ENCODE measurements at regions not wholly inside any gene's neighbourhood (a gene's known extent, or its start where the extent isn't known, plus 50 kb on each side); places are given as distances from the start of the nearest gene placed in this dataset.

DNA sequence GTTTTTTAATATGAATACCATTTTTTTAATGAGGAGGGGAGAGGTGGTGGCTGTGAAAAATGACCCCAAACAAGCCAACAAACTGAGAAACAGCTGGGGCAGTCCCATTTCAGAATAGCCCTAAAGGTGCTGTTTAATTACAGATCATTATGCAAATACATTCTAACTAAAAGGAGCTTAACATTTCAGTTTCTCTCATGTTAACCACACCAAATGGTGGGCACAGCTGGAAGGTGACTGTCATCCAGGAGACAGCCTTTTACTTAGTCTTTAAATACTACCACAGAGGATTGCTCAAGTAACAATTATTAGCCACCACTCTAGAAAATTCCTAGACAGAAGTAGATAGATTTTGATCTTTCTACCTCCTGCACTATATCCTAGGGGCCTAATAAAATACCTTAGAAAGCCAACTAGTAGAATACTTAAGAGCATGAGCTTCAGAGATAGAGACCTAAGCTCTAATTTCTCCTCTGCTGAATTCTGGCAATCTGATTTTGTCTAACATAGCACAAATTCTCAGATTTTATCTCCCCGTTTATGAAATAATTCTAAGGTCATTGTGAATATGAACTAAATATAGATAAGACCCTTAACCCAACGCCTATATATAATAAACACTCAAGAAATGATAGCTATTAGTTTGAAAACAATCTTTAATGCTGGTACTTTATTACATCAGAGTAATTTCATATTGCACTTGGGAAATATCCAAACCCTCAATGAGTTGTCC, 615.1 kb upstream of the NRSN1 start:
- ChIA-PET CTCF (no interaction called here), POLR2A (no interaction called here)
- intact Hi-C loops (cut with micrococcal nuclease) = no loop called here

More for the DNA sequence above, 615.1 kb upstream of the NRSN1 start:
- no peak overlapping the region for H3K4me2 ChIP-seq (ENCODE audit: low read length)
- H3K36me3 ChIP-seq (ENCODE audit: control insufficient read depth in 1 of 2, insufficient read depth in 2 of 2, low read length in 2 of 2) = no peaks in the 10 kb centered on the region
- no peak for DNase-seq (ENCODE audit: low read depth, low spot score)
- H3K4me1 ChIP-seq (ENCODE audit: control insufficient read depth in 1 of 2, insufficient read depth in 2 of 2, low read length in 2 of 2) = no peaks in the 10 kb centered on the region
- ATAC-seq = no peak
- H2AFZ ChIP-seq (ENCODE audit: low read depth, low read length, poor library complexity, severe bottlenecking) = no peak overlapping the region
- no peaks in the 10 kb centered on the region for H3K9me2 ChIP-seq (ENCODE audit: insufficient read depth)
- TF ChIP-seq POLR2AphosphoS5 (IDR thresholded peaks at IDR 0.05; ENCODE audit: low read depth, low read length) (no peak), SRF (IDR thresholded peaks at IDR 0.05; ENCODE audit: low read depth) (no peak), FOSL1 (IDR thresholded peaks at IDR 0.05; ENCODE audit: low read depth) (no peak), TCF7L2 (IDR thresholded peaks at IDR 0.05; ENCODE audit: borderline replicate concordance, extremely low read depth, insufficient read depth, insufficient read length) (no peak), ZNF274 (IDR thresholded peaks at IDR 0.05; ENCODE audit: low read depth, low read length) (no peak), SIN3A (IDR thresholded peaks at IDR 0.05; ENCODE audit: low read depth) (no peak), EGR1 (IDR thresholded peaks at IDR 0.05; ENCODE audit: low read depth) (no peak), CEBPB (IDR thresholded peaks at IDR 0.05; ENCODE audit: low read depth) (no peak), RAD21 (IDR thresholded peaks at IDR 0.05; ENCODE audit: low read depth) (no peak), ZFX (IDR thresholded peaks at IDR 0.05) (no peak), CBX3 (IDR thresholded peaks at IDR 0.05; ENCODE audit: low read depth) (no peak), REST (IDR thresholded peaks at IDR 0.05; ENCODE audit: low read depth) (no peak)
- TF ChIP-seq, protein P1, sequence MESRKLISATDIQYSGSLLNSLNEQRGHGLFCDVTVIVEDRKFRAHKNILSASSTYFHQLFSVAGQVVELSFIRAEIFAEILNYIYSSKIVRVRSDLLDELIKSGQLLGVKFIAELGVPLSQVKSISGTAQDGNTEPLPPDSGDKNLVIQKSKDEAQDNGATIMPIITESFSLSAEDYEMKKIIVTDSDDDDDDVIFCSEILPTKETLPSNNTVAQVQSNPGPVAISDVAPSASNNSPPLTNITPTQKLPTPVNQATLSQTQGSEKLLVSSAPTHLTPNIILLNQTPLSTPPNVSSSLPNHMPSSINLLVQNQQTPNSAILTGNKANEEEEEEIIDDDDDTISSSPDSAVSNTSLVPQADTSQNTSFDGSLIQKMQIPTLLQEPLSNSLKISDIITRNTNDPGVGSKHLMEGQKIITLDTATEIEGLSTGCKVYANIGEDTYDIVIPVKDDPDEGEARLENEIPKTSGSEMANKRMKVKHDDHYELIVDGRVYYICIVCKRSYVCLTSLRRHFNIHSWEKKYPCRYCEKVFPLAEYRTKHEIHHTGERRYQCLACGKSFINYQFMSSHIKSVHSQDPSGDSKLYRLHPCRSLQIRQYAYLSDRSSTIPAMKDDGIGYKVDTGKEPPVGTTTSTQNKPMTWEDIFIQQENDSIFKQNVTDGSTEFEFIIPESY (IDR thresholded peaks at IDR 0.05; ENCODE audit: extremely low read depth, insufficient replicate concordance, low read length) = no peak
- TF ChIP-seq, protein P2, sequence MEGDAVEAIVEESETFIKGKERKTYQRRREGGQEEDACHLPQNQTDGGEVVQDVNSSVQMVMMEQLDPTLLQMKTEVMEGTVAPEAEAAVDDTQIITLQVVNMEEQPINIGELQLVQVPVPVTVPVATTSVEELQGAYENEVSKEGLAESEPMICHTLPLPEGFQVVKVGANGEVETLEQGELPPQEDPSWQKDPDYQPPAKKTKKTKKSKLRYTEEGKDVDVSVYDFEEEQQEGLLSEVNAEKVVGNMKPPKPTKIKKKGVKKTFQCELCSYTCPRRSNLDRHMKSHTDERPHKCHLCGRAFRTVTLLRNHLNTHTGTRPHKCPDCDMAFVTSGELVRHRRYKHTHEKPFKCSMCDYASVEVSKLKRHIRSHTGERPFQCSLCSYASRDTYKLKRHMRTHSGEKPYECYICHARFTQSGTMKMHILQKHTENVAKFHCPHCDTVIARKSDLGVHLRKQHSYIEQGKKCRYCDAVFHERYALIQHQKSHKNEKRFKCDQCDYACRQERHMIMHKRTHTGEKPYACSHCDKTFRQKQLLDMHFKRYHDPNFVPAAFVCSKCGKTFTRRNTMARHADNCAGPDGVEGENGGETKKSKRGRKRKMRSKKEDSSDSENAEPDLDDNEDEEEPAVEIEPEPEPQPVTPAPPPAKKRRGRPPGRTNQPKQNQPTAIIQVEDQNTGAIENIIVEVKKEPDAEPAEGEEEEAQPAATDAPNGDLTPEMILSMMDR (IDR thresholded peaks at IDR 0.05 in 2 of 3, conservative IDR thresholded peaks at IDR 0.05 in 1 of 3; ENCODE audit: borderline replicate concordance in 1 of 3, insufficient read depth in 1 of 3, low read depth in 2 of 3, low read length in 2 of 3) = no peak
- TF ChIP-seq, protein P3, sequence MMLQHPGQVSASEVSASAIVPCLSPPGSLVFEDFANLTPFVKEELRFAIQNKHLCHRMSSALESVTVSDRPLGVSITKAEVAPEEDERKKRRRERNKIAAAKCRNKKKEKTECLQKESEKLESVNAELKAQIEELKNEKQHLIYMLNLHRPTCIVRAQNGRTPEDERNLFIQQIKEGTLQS (IDR thresholded peaks at IDR 0.05) = no peak
- TF ChIP-seq, protein P4, sequence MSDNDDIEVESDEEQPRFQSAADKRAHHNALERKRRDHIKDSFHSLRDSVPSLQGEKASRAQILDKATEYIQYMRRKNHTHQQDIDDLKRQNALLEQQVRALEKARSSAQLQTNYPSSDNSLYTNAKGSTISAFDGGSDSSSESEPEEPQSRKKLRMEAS (IDR thresholded peaks at IDR 0.05) = no peak
- RAD21 ChIA-PET (ENCODE audit: low non-redundant PET in 1 of 2, low total read pairs in 2 of 2, uncharacterized antibody in 2 of 2, unreplicated experiment in 2 of 2) = no interaction called here
- H3K4me3 ChIP-seq (replicated peaks in 1 of 2; ENCODE audit: low read depth in 1 of 2, low read length in 2 of 2) = no peak overlapping the region
- H3K9me3 ChIP-seq (ENCODE audit: control insufficient read depth in 1 of 2, insufficient read depth in 1 of 2, low read depth in 1 of 2, low read length in 2 of 2) = no peaks in the 10 kb centered on the region; a peak in 2 of 4 replicates
- H4K20me1 ChIP-seq (ENCODE audit: insufficient read depth) = no peaks in the 10 kb centered on the region
- no TSS peak for BruUV-seq (replicated peaks)
- no peak overlapping the region for H3K9ac ChIP-seq (ENCODE audit: low read length)
- no peak overlapping the region for H3K27ac ChIP-seq (ENCODE audit: low read depth, low read length)
- no peaks in the 10 kb centered on the region for H3K79me2 ChIP-seq (ENCODE audit: insufficient read depth, low read length)
- no peaks in the 10 kb centered on the region for H3K27me3 ChIP-seq (ENCODE audit: insufficient read depth, low read length)
